K562 (cell line): ENCODE measurements at regions not wholly inside any gene's neighbourhood (a gene's known extent, or its start where the extent isn't known, plus 50 kb on each side); places are given as distances from the start of the nearest gene placed in this dataset.

Source experiments
- ATAC-seq: fragments of 200-7000 bp; cut with Tn5 transposase; 3 replicates; pipeline ENCODE4 v1.9.1; 2020; ENCODE audit warnings: moderate library complexity
- BruUV-seq: library from RNA; stranded (reverse); fragments of 400-500 nt; replicated peaks from 2 replicates; lab custom pipeline; 2021; lab: Mats Ljungman, UMichigan
- CTCF ChIA-PET: fragments of 300-600 bp; formaldehyde crosslinking; extraction: SDS; loops from one replicate; lab custom pipeline; 2021; ENCODE audit warnings: low intra/inter-chr PET ratio; lab: Yijun Ruan, JAX
- POLR2A ChIA-PET: fragments of 300-600, 350-650 bp; sonication (Branson Sonifier 250); formaldehyde crosslinking; extraction: SDS; loops from one replicate; lab custom pipeline; 2021; ENCODE audit warnings: antibody characterized with exemption, inconsistent platforms; lab: Yijun Ruan, JAX
- DNase-seq, 4 experiments: peaks; one replicate each; pipeline versions ENCODE4 v3.0.0 to v3.0.0-alpha.2; 2011 to 2018; ENCODE audit warnings: low spot score in 3 of 4, mixed read lengths in 3 of 4; ENCODE audit errors: extremely low read depth in 1 of 4
- FAIRE-seq: peaks from 2 replicates; lab custom pipeline; 2011; peaks lifted over from hg19 to GRCh38; lab: Jason Lieb, UNC
- H2AFZ ChIP-seq: 2 replicates; pipeline ENCODE4 v1.6.0; 2011; ENCODE audit warnings: low read depth, low read length, control low read depth, inconsistent platforms
- H3K27ac ChIP-seq: fragments of 200-600 bp; 3 replicates; pipeline ENCODE4 v1.8.0; 2011; ENCODE audit warnings: low read depth, mild to moderate bottlenecking, control low read depth, inconsistent platforms, low read length, moderate library complexity, mixed read lengths; ENCODE audit errors: extremely low read depth
- H3K27me3 ChIP-seq, 2 experiments: fragments of 300-600 bp in 1 of 2; 2 replicates in 1 of 2; 3 replicates in 1 of 2; pipeline versions ENCODE4 v1.6.0 to v1.8.0; 2011; ENCODE audit warnings: inconsistent platforms in 2 of 2, low read length in 2 of 2, mild to moderate bottlenecking in 1 of 2, mixed read lengths in 1 of 2, moderate library complexity in 1 of 2; ENCODE audit not compliant: control insufficient read depth in 2 of 2, insufficient read depth in 2 of 2
- H3K36me3 ChIP-seq: fragments of 300-600 bp; 3 replicates; pipeline ENCODE4 v1.8.0; 2011; ENCODE audit warnings: mild to moderate bottlenecking, low read length, inconsistent platforms; ENCODE audit not compliant: control insufficient read depth, insufficient read depth
- H3K4me1 ChIP-seq, 2 experiments: fragments of 200-600 bp in 1 of 2; replicated peaks in 1 of 2; 2 replicates in 1 of 2; 3 replicates in 1 of 2; pipeline versions ENCODE4 v1.5.1 to v1.8.0; 2011; ENCODE audit warnings: inconsistent platforms in 2 of 2, low read length in 2 of 2, mild to moderate bottlenecking in 1 of 2, mixed read lengths in 1 of 2, moderate library complexity in 1 of 2; ENCODE audit not compliant: control insufficient read depth in 2 of 2, insufficient read depth in 2 of 2
- H3K4me2 ChIP-seq: 2 replicates; pipeline ENCODE4 v1.6.1; 2011; ENCODE audit warnings: low read length, control low read depth, inconsistent platforms, mixed read lengths; ENCODE audit not compliant: insufficient read depth
- H3K4me3 ChIP-seq: fragments of 200-600 bp; sonication (generic), shearing (Covaris generic); 2 replicates; pipeline ENCODE4 v1.5.1; 2016; ENCODE audit warnings: control low read depth, inconsistent platforms
- H3K79me2 ChIP-seq: fragments of 200-600 bp; 3 replicates; pipeline ENCODE4 v1.8.0; 2011; ENCODE audit warnings: low read length, inconsistent platforms; ENCODE audit not compliant: control insufficient read depth, insufficient read depth
- H3K9ac ChIP-seq, 2 experiments: 2 replicates each; pipeline versions ENCODE4 v1.6.0 to v1.6.1; 2011; ENCODE audit warnings: low read depth in 2 of 2, low read length in 2 of 2, control low read depth in 1 of 2, inconsistent platforms in 1 of 2, mild to moderate bottlenecking in 1 of 2, mixed read lengths in 1 of 2; ENCODE audit not compliant: insufficient read depth in 1 of 2
- H3K9me1 ChIP-seq: one replicate; pipeline ENCODE4 v1.6.0; 2011; ENCODE audit warnings: inconsistent platforms, mild to moderate bottlenecking, low read length, moderate library complexity; ENCODE audit not compliant: control insufficient read depth, insufficient read depth
- H3K9me3 ChIP-seq: replicated peaks from 2 replicates; pipeline ENCODE4 v1.5.1; 2011; ENCODE audit warnings: low read depth, low read length, inconsistent platforms; ENCODE audit not compliant: control insufficient read depth, insufficient read depth
- H4K20me1 ChIP-seq: replicated peaks from 2 replicates; pipeline ENCODE4 v1.6.1; 2011; ENCODE audit warnings: low read length, inconsistent platforms, mixed read lengths; ENCODE audit not compliant: control insufficient read depth, insufficient read depth
- CHCHD3 ChIP-seq: fragments of 250-450 bp; sonication (Bioruptor Pico); IDR thresholded peaks from 2 replicates; pipeline ENCODE4 v2.1.2; 2022; ENCODE audit warnings: mild to moderate bottlenecking
- GABPA ChIP-seq: fragments of 200-800 bp; sonication (Bioruptor generic); conservative IDR thresholded peaks from 2 replicates; pipeline ENCODE4 v1.6.1; 2016; ENCODE audit warnings: low read depth, missing genetic modification characterization, missing compliant biosample characterization
- IFI16 ChIP-seq: fragments of 250-450 bp; sonication (Bioruptor Pico); IDR thresholded peaks from 2 replicates; pipeline ENCODE4 v2.1.2; 2022; ENCODE audit warnings: mild to moderate bottlenecking, inconsistent platforms
- MLLT1 ChIP-seq, 2 experiments: fragments of 450-650 bp; IDR thresholded peaks; 2 replicates each; pipeline ENCODE4 v1.6.1; 2016
- MXD1 ChIP-seq: fragments of 250-450 bp; sonication (Bioruptor Pico); IDR thresholded peaks from 2 replicates; pipeline ENCODE4 v1.8.0; 2021; ENCODE audit warnings: borderline replicate concordance, mild to moderate bottlenecking, moderate library complexity; ENCODE audit not compliant: poor library complexity, severe bottlenecking
- NR3C1 ChIP-seq: sonication (generic); formaldehyde crosslinking; IDR thresholded peaks from 2 replicates; pipeline ENCODE4 v1.8.1; 2022; ENCODE audit warnings: missing genetic modification reagents
- POLR2G ChIP-seq: fragments of 200-400 bp; formaldehyde crosslinking; IDR thresholded peaks from 2 replicates; pipeline ENCODE4 v1.6.1; 2017; ENCODE audit warnings: low read depth, mild to moderate bottlenecking, antibody characterized with exemption, low read length, moderate library complexity
- SAP30 ChIP-seq: fragments of 200-600 bp; sonication (generic); IDR thresholded peaks from 2 replicates; pipeline ENCODE4 v1.6.1; 2012; ENCODE audit warnings: borderline replicate concordance, low read depth, mild to moderate bottlenecking, moderate library complexity, low read length, control low read depth, inconsistent platforms; ENCODE audit not compliant: insufficient read depth, poor library complexity, severe bottlenecking
- SRSF1 ChIP-seq: fragments of 200-400 bp; formaldehyde crosslinking; IDR thresholded peaks from 2 replicates; pipeline ENCODE4 v1.6.1; 2017; ENCODE audit warnings: mild to moderate bottlenecking, low read depth, low read length, moderate library complexity
- TAL1 ChIP-seq: fragments of 450-650 bp; IDR thresholded peaks from 2 replicates; pipeline ENCODE4 v1.6.1; 2016; ENCODE audit warnings: mild to moderate bottlenecking
- TEAD4 ChIP-seq, 2 experiments: sonication (generic) in 1 of 2; formaldehyde crosslinking in 1 of 2; IDR thresholded peaks; 2 replicates each; pipeline versions ENCODE4 v1.6.1 to v1.8.0; 2012 to 2022; ENCODE audit warnings: borderline replicate concordance in 1 of 2, inconsistent platforms in 1 of 2, low read length in 1 of 2, mild to moderate bottlenecking in 1 of 2, missing genetic modification reagents in 1 of 2
- XRCC5 ChIP-seq: fragments of 200-400 bp; formaldehyde crosslinking; IDR thresholded peaks from 2 replicates; pipeline ENCODE4 v1.6.1; 2017; ENCODE audit warnings: low read depth, mild to moderate bottlenecking, low read length
- ZBTB17 ChIP-seq: fragments of 450-650 bp; formaldehyde crosslinking; IDR thresholded peaks from 2 replicates; pipeline ENCODE4 v1.4.0; 2020; ENCODE audit warnings: mild to moderate bottlenecking
- ZNF224 ChIP-seq: sonication (generic); formaldehyde crosslinking; IDR thresholded peaks from 2 replicates; pipeline ENCODE4 v1.8.0; 2022; ENCODE audit warnings: mild to moderate bottlenecking, missing genetic modification reagents
- ZNF3 ChIP-seq: fragments of 250-450 bp; sonication (Bioruptor Pico); IDR thresholded peaks from 2 replicates; pipeline ENCODE4 v1.5.0; 2021; ENCODE audit warnings: mild to moderate bottlenecking, moderate library complexity
- ZNF764 ChIP-seq: fragments of 250-450 bp; sonication (Bioruptor Pico); IDR thresholded peaks from 2 replicates; pipeline ENCODE4 v1.4.0; 2020; ENCODE audit warnings: low read depth, mild to moderate bottlenecking, moderate library complexity
- WGBS: fragments of 100-300 bp; shearing (Covaris generic); methylation state at CpG from one replicate; pipeline ENCODE4 v1.1.6; 2016; ENCODE audit warnings: low coverage, mixed read lengths; ENCODE audit not compliant: insufficient coverage; ENCODE audit errors: missing lambda C conversion rate; 5-methylcytosine and 5-hydroxymethylcytosine counted together
- in situ Hi-C: fragments of 300-500 bp; cut with MboI; formaldehyde crosslinking; loops from 4 replicates; pipeline ENCODE4 v1.15.0; 2018; ENCODE audit warnings: inconsistent platforms, mixed read lengths
- intact Hi-C: fragments of 100-400 bp; cut with micrococcal nuclease; formaldehyde crosslinking; loops from 2 replicates; pipeline ENCODE4 v1.14.2; 2022
- TF ChIP-seq, protein P1 (sequence below): fragments of 250-450 bp; sonication (Bioruptor Pico); IDR thresholded peaks from 2 replicates; pipeline ENCODE4 v1.8.0; 2022; ENCODE audit warnings: moderate library complexity, mild to moderate bottlenecking, inconsistent platforms

GRCh38 chrX:6989858-6990257 lies 157.7 kb upstream of the STS start:
- Histone ChIP-seq H3K4me2 (no peak overlapping the region), H3K36me3 (no peaks in the 10 kb centered on the region), H3K79me2 (no peaks in the 10 kb centered on the region), H3K4me1 (no peaks in the 10 kb centered on the region), H3K9me3 (no peaks in the 10 kb centered on the region), H4K20me1 (no peaks in the 10 kb centered on the region), H3K27me3 (no peaks in the 10 kb centered on the region), H3K4me3 (no peak overlapping the region), H3K27ac (no peak overlapping the region), H3K9me1 (no peaks in the 10 kb centered on the region), H3K9ac (no peak overlapping the region), H2AFZ (no peak overlapping the region)
- ChIA-PET CTCF (no interaction called here), POLR2A (interaction anchor here (0.6 kb wide), 1 partner anchor 130 kb away, joined by 3 read pairs; no protein-coding TSS in a partner anchor)
- DNase-seq (no peak), FAIRE-seq (no peak), ATAC-seq (no peak)
- TF ChIP-seq XRCC5 (no peak), ZBTB17 (no peak), ZNF764 (CRISPR knock-in tag) (no peak), ZNF224 (no peak), GABPA (tag) (no peak), MLLT1 (IDR thresholded peaks at IDR 0.05) (no peak), TAL1 (no peak), CHCHD3 (CRISPR knock-in tag) (no peak), POLR2G (no peak), MXD1 (CRISPR knock-in tag) (no peak), ZNF3 (CRISPR knock-in tag) (no peak), TEAD4 (IDR thresholded peaks at IDR 0.05; ENCODE audit: low read length) (no peak), TEAD4 (CRISPR knock-in tag; IDR thresholded peaks at IDR 0.05; ENCODE audit: borderline replicate concordance) (no peak), SAP30 (no peak), IFI16 (no peak), SRSF1 (no peak), NR3C1 (CRISPR knock-in tag) (no peak)
- TF ChIP-seq, protein P1, sequence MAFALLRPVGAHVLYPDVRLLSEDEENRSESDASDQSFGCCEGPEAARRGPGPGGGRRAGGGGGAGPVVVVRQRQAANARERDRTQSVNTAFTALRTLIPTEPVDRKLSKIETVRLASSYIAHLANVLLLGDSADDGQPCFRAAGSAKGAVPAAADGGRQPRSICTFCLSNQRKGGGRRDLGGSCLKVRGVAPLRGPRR (CRISPR knock-in tag): no peak
- intact Hi-C loops (no loop called here), in situ Hi-C loops (no loop called here)
- no TSS peak for BruUV-seq
- WGBS: 0% methylated on average over 1 of the region's 6 CpGs
